Mammary epithelial cell (primary cell): ENCODE measurements at regions not wholly inside any gene's neighbourhood (a gene's known extent, or its start where the extent isn't known, plus 50 kb on each side); places are given as distances from the start of the nearest gene placed in this dataset.

ENCODE experiments used
- EZH2 ChIP-seq: IDR thresholded peaks from 2 replicates; pipeline ENCODE4 v1.6.1; 2012; ENCODE audit warnings: low read length, inconsistent platforms, borderline replicate concordance
- TF ChIP-seq, protein P1 (sequence below), 2 donors: IDR thresholded peaks in 1 of 2; conservative IDR thresholded peaks in 1 of 2; 2 replicates each; pipeline ENCODE4 v1.5.1; 2011 to 2012; ENCODE audit warnings: inconsistent platforms in 2 of 2, low read length in 2 of 2, mild to moderate bottlenecking in 2 of 2, control low read depth in 1 of 2, low read depth in 1 of 2; ENCODE audit not compliant: insufficient read depth in 1 of 2; ENCODE audit errors: extremely low read depth in 1 of 2

DNA sequence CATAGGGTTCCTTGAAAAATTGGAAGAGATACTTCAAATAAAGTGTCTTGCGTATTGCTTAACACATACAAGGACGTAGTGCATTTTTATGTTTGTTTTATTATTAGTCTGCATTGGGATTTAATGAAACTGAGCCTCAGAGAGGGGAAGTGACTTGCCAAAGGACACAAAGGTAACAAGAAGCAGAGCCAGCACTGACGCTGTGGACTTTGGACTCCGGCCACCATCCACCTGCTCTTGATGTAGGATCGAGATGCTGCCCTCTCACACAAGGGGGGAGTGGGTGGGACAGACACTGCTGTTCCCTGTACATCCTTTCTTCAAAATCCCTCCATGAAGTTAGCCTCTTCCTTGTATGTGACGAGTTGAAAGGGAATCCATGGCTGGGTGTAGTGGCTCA is 435.4 kb upstream of the RGMA start:
- TF ChIP-seq, protein P1, sequence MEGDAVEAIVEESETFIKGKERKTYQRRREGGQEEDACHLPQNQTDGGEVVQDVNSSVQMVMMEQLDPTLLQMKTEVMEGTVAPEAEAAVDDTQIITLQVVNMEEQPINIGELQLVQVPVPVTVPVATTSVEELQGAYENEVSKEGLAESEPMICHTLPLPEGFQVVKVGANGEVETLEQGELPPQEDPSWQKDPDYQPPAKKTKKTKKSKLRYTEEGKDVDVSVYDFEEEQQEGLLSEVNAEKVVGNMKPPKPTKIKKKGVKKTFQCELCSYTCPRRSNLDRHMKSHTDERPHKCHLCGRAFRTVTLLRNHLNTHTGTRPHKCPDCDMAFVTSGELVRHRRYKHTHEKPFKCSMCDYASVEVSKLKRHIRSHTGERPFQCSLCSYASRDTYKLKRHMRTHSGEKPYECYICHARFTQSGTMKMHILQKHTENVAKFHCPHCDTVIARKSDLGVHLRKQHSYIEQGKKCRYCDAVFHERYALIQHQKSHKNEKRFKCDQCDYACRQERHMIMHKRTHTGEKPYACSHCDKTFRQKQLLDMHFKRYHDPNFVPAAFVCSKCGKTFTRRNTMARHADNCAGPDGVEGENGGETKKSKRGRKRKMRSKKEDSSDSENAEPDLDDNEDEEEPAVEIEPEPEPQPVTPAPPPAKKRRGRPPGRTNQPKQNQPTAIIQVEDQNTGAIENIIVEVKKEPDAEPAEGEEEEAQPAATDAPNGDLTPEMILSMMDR (conservative IDR thresholded peaks at IDR 0.05 in 1 of 2, IDR thresholded peaks at IDR 0.05 in 1 of 2; ENCODE audit: extremely low read depth in 1 of 2, insufficient read depth in 1 of 2, low read depth in 1 of 2, low read length in 2 of 2): no peak
- no peak for TF ChIP-seq EZH2
